G401 (cell line): ENCODE measurements at regions not wholly inside any gene's neighbourhood (a gene's known extent, or its start where the extent isn't known, plus 50 kb on each side); places are given as distances from the start of the nearest gene placed in this dataset.
"Not testable (repeated sequence)": the region's sequence is repeated elsewhere in the genome, so short reads cannot be mapped to it uniquely, and the experiment has no call there.

Experiments
- DNase-seq: peaks from one replicate; pipeline ENCODE4 v3.0.0-alpha.2; 2015; ENCODE audit warnings: low spot score
- in situ Hi-C: cut with HindIII; loops from 2 replicates; pipeline ENCODE4 v1.10.0; 2016; ENCODE audit warnings: low sequenced_read_pairs, mixed read lengths

DNA sequence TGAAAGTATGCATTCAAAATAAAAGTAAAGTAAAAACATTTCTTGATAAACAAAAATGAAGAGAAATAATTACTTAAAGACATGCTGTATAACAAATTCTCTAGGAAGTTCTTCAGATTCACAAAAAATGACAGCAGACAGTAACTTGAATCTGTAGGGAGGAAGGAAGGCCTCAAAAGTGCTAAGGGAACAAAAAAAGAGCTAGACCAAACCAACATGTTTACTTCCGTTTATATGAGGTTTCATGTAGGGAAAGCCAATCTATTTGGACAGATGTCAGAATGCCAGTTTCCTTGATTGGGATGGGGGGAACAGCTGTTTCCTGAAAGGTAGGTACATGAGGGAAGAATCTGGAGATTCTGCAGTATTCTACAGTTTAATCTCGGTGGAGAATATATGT lies 1244.5 kb downstream of the RPIA start:
- DNase-seq, in situ Hi-C loops: not testable (repeated sequence)

DNA sequence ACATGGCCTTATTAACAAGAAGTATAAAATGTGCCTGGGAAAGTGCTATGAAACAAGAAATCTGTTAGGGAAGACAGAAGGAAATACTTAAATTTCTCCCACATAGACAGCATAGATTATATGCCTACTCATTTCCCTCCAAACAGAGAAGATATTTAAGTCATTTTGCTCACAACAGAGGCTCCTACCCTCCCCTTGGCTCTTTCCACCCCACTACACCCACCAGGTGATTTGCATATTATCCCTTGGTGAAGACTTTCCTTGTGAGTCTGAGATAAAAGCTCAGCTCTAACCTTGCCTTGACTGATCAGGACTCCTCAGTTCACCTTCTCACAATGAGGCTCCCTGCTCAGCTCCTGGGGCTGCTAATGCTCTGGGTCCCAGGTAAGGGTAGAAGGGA lies 1245.1 kb downstream of the RPIA start:
- in situ Hi-C loops, DNase-seq: not testable (repeated sequence)

- in situ Hi-C loops, DNase-seq: not testable (repeated sequence)
Measured at GRCh38 chr2:89938756-89939155, 1247.3 kb downstream of the RPIA start.

GRCh38 chr2:89944267-89944666 lies 1252.8 kb downstream of the RPIA start:
- in situ Hi-C loops, DNase-seq: not testable (repeated sequence)

DNA sequence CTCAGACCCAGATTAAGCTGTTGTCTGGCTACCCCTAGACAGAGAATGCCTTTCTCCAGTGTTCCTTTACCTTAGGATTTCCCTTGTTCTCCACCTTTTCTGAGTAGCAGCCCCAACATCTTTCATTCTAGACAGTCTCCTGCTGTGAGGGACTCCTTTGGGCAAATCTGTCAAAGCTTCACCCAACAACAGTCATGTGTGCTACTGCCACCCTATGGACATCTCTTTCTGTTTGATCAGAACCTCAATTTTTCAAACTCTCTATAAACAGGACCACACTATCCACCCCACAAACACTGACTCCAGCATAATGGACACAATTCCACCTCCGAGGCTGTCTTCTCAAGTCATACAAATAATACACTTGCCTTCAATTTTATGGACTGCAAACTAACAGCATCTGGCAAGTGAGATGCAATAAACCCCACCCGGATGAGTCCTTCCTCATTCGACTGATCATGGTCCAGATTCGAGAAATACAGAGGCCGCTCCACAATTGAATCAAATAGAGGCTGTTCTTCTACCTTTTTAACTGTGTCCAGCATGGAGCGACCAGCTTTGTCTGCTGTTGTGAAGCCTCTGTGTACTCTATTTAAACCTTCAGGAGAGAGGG lies 1253.6 kb downstream of the RPIA start:
- DNase-seq, in situ Hi-C loops: not testable (repeated sequence)

DNA sequence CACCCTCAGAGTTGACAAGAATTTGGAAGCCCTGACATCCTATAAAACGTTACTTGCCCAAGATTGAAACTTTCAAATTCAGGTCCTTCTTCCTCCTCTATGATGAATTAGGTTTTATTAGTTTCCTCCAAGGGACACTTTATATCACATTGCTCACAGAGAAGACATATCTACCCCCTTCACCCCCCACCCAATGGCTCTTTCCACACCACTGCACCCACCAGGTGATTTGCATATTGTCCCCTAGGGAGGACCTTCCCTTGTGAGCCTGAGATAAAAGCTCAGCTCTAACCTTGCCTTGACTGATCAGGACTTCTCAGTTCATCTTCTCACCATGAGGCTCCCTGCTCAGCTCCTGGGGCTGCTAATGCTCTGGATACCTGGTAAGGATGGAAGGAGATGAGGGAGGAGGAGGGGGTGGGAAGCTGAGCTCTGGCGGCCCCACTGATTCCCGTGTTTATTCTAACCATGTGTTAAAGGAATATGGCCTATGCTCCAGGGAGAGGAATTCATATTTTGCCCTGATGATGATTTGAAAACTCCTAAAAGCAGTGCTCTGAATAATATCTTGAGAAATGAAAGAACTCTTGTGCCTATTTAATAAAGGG lies 1255.8 kb downstream of the RPIA start:
- DNase-seq, in situ Hi-C loops: not testable (repeated sequence)

DNA sequence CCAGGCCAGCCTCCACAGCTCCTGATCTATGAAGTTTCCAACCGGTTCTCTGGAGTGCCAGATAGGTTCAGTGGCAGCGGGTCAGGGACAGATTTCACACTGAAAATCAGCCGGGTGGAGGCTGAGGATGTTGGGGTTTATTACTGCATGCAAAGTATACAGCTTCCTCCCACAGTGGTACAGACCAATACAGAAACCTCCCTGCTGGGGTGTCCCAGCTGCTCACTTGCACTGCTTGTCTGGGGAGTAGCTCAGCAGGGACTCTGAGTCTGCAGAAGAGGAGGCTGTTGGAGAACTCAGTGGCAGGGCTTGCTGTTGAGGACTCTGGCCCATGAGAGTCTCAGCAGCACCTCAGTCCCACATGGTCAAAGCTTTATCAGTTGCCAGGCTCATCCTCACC lies 1256.6 kb downstream of the RPIA start:
- DNase-seq, in situ Hi-C loops: not testable (repeated sequence)

GRCh38 chr2:89950807-89951206 lies 1259.3 kb downstream of the RPIA start:
- DNase-seq, in situ Hi-C loops: not testable (repeated sequence)

- in situ Hi-C loops, DNase-seq: not testable (repeated sequence)
Measured at GRCh38 chr2:89957236-89957635, 1265.8 kb downstream of the RPIA start.

- in situ Hi-C loops: not testable (repeated sequence)
Measured at GRCh38 chr2:89959729-89960378, 1268.4 kb downstream of the RPIA start.

DNA sequence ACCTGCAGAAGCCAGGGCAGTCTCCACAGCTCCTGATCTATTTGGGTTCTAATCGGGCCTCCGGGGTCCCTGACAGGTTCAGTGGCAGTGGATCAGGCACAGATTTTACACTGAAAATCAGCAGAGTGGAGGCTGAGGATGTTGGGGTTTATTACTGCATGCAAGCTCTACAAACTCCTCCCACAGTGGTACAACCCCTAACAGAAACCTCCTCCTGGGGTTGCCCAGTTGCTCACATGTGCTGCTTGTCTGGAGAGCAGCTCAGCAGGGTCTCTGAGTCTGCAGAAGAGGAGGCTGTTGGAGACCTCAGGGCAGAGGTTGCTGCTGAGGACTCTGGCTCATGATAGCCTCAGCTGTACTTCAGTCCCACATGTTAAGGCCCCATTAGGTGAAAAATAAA lies 1269.1 kb downstream of the RPIA start:
- DNase-seq, in situ Hi-C loops: not testable (repeated sequence)

More at GRCh38 chr2:89959729-89960378, 1268.4 kb downstream of the RPIA start:
- DNase-seq: not testable (repeated sequence)

DNA sequence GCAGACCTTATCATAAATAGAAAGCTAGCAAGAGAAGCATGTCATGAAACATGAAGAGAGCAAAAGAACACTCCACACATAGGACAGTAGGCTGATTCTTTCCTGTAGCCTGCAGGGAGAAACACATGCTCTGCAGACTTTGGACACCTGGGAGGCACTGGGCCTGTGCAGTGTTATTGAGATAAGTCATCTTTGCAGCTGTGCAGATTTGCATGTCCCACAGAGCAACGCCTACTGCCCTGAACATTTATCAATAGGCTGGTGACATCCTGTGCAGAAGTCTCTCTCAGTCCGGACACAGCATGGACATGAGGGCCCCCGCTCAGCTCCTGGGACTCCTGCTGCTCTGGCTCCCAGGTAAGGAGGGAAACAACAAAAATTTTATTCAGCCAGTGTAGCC lies 1277.1 kb downstream of the RPIA start:
- DNase-seq, in situ Hi-C loops: not testable (repeated sequence)

DNA sequence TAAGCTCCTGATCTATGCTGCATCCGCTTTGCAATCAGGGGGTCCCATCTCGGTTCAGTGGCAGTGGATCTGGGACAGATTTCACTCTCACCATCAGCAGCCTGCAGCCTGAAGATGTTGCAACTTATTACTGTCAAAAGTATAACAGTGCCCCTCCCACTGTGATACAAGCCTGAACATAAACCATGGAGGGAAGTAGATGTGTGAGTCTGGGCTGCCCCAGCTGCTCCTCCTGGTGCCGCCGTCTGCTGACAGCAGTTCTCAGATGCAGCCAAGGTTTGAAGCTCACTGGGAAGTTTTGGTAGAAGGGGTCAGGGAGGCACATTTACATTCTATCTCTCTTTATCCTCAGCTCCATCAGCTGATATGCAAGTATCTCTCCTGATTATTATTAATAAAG lies 1277.7 kb downstream of the RPIA start:
- in situ Hi-C loops: not testable (repeated sequence)

DNA sequence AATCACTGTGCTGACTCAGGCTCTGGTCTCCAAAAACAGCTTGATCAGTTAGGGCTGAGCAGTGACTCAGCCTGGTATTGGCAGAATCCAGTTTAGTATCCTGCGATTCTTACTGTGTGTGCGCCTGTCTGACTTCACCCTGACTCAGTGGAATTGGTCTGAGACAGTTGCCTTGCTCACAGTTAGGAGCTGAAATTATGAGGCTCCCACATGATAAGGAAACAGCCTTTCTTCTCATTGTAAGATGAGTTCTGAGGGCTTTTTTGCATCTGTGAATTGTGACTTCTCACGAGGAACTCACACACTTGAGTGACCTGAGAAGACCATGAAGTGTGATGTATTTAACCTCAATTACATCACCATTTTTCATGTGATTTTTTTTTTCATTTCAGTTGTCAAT lies 1282.4 kb downstream of the RPIA start:
- in situ Hi-C loops, DNase-seq: not testable (repeated sequence)

More for the DNA sequence above, 1277.7 kb downstream of the RPIA start:
- DNase-seq: not testable (repeated sequence)

- DNase-seq, in situ Hi-C loops: not testable (repeated sequence)
Measured at GRCh38 chr2:89979826-89980537, 1288.5 kb downstream of the RPIA start.

- in situ Hi-C loops, DNase-seq: not testable (repeated sequence)
Measured at GRCh38 chr2:89982246-89982645, 1290.8 kb downstream of the RPIA start.

GRCh38 chr2:89985650-89986049 lies 1294.2 kb downstream of the RPIA start:
- DNase-seq, in situ Hi-C loops: not testable (repeated sequence)

DNA sequence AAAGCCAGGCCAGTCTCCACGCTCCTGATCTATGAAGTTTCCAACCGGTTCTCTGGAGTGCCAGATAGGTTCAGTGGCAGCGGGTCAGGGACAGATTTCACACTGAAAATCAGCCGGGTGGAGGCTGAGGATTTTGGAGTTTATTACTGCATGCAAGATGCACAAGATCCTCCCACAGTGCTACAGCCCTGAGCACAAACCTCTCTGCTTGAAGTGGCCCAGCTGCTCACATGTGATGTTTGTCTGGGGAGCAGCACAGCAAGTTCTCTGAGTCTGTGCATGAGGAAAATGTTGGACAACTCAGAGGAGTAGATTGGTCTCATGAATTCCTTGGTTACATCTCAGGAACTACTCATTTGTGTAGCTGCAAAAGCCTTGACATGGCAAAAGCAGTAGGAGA lies 1295.1 kb downstream of the RPIA start:
- in situ Hi-C loops: not testable (repeated sequence)

DNA sequence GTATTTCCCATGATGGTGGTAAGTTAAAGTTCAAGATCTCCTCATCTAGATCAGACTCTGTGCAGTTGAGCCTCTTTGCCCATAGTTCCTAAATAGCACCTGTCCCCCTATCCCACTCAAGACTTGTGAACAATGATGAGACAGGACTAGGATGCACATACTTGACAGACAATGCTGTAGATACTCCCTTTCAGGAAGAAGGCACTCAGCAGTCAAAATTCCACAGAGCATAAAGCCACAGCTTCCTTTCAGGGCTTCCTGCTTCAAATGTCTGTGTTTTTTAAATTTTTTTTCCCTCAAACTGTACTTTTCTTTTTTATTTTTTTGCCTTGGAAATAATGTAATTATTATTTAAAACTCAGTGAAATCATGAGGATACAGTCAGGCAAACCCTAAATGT lies 1305.3 kb downstream of the RPIA start:
- DNase-seq, in situ Hi-C loops: not testable (repeated sequence)

More for the DNA sequence above, 1295.1 kb downstream of the RPIA start:
- not testable (repeated sequence) for DNase-seq
